Liver (tissue), 3 donors: ENCODE measurements at regions not wholly inside any gene's neighbourhood (a gene's known extent, or its start where the extent isn't known, plus 50 kb on each side); places are given as distances from the start of the nearest gene placed in this dataset.

Source experiments
- FOXA1 ChIP-seq: IDR thresholded peaks from 2 replicates; pipeline ENCODE4 v1.6.1; 2016; ENCODE audit warnings: antibody characterized with exemption
- JUND ChIP-seq, 2 donors: IDR thresholded peaks; 2 replicates each; pipeline ENCODE4 v1.6.1; 2016; ENCODE audit warnings: antibody characterized with exemption in 2 of 2
- MAX ChIP-seq: IDR thresholded peaks from 2 replicates; pipeline ENCODE4 v1.6.1; 2016; ENCODE audit warnings: antibody characterized with exemption
- TAF1 ChIP-seq: conservative IDR thresholded peaks from 2 replicates; pipeline ENCODE4 v1.6.1; 2016; ENCODE audit warnings: antibody characterized with exemption, mild to moderate bottlenecking
- TF ChIP-seq, protein P1 (sequence below): fragments of 150-350 bp; IDR thresholded peaks from 2 replicates; pipeline ENCODE4 v1.5.1; 2017; ENCODE audit warnings: improper control_type of control experiment, low read depth, low read length; ENCODE audit not compliant: missing input control
- TF ChIP-seq, protein P2 (sequence below): IDR thresholded peaks from 2 replicates; pipeline ENCODE4 v1.6.1; 2016; ENCODE audit warnings: antibody characterized with exemption, mild to moderate bottlenecking
- donor health status: healthy.
- donor health status: healthy.

DNA sequence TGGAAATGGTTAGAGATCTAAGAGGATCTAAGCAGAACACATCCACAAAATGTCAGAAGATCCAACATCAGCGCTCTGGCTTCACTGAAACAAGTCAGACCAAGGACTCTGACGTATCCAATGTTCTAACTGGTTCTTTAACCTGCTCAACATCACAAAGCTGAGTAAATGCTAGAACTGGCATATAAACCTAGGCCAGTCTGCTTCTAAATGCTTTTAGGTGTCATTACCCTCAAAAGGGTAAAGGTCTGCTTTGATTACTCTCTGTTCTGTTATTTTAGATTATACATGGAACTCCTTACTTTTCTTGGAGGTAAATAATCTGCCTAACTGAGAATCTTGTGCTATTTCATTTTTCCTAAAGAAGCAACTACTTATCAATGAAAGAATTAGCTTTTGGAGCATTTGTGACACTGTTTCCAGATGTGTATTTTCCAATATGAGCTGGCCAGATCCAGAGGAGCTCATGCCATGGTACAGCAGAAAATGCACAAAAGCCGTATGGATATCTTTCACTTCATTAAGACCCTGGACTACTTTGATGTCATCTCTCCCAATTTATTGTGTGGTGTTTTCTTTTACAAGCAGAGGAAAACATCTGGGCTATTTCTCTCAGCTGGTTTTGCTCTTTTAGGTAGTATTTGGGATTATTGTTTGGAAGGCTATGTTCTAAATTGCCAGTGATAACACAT lies 123.5 kb downstream of the RASGEF1B start:
- TF ChIP-seq, protein P1, sequence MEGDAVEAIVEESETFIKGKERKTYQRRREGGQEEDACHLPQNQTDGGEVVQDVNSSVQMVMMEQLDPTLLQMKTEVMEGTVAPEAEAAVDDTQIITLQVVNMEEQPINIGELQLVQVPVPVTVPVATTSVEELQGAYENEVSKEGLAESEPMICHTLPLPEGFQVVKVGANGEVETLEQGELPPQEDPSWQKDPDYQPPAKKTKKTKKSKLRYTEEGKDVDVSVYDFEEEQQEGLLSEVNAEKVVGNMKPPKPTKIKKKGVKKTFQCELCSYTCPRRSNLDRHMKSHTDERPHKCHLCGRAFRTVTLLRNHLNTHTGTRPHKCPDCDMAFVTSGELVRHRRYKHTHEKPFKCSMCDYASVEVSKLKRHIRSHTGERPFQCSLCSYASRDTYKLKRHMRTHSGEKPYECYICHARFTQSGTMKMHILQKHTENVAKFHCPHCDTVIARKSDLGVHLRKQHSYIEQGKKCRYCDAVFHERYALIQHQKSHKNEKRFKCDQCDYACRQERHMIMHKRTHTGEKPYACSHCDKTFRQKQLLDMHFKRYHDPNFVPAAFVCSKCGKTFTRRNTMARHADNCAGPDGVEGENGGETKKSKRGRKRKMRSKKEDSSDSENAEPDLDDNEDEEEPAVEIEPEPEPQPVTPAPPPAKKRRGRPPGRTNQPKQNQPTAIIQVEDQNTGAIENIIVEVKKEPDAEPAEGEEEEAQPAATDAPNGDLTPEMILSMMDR: no peak
- TF ChIP-seq TAF1 (no peak), FOXA1 (no peak), MAX (no peak), JUND (IDR thresholded peaks at IDR 0.05) (no peak)
- TF ChIP-seq, protein P2, sequence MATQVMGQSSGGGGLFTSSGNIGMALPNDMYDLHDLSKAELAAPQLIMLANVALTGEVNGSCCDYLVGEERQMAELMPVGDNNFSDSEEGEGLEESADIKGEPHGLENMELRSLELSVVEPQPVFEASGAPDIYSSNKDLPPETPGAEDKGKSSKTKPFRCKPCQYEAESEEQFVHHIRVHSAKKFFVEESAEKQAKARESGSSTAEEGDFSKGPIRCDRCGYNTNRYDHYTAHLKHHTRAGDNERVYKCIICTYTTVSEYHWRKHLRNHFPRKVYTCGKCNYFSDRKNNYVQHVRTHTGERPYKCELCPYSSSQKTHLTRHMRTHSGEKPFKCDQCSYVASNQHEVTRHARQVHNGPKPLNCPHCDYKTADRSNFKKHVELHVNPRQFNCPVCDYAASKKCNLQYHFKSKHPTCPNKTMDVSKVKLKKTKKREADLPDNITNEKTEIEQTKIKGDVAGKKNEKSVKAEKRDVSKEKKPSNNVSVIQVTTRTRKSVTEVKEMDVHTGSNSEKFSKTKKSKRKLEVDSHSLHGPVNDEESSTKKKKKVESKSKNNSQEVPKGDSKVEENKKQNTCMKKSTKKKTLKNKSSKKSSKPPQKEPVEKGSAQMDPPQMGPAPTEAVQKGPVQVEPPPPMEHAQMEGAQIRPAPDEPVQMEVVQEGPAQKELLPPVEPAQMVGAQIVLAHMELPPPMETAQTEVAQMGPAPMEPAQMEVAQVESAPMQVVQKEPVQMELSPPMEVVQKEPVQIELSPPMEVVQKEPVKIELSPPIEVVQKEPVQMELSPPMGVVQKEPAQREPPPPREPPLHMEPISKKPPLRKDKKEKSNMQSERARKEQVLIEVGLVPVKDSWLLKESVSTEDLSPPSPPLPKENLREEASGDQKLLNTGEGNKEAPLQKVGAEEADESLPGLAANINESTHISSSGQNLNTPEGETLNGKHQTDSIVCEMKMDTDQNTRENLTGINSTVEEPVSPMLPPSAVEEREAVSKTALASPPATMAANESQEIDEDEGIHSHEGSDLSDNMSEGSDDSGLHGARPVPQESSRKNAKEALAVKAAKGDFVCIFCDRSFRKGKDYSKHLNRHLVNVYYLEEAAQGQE: no peak
